SH-SY5Y (cell line): ENCODE measurements at regions not wholly inside any gene's neighbourhood (a gene's known extent, or its start where the extent isn't known, plus 50 kb on each side); places are given as distances from the start of the nearest gene placed in this dataset.

Experiments
- GATA2 ChIP-seq: IDR thresholded peaks from 2 replicates; pipeline ENCODE4 v1.6.1; 2011; ENCODE audit warnings: mild to moderate bottlenecking, low read depth, low read length
- GATA3 ChIP-seq: IDR thresholded peaks from 2 replicates; pipeline ENCODE4 v1.6.1; 2011; ENCODE audit warnings: low read depth, mild to moderate bottlenecking, low read length, moderate library complexity

DNA sequence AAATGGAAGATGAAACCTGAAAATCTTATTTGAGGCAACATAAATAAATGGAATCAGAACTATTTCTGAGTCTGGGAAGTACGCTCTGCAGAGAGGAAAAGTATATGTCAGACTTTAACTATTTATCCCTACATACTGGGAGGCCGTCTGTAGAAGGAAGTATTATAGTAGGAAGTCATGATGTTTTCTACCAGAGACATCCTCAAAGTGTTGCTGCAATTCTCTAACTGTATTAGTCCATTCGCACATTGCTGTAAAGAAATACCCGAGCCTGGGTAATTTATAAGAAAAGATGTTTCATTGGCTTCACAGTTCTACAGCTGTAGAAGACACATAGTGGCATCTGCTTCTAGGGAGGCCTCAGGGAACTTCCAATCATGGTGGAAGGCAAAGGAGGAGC lies 88.7 kb upstream of the TBL1X start:
- TF ChIP-seq GATA2: no peak
- no peak for TF ChIP-seq GATA3
